D721Med (cell line): ENCODE measurements at regions not wholly inside any gene's neighbourhood (a gene's known extent, or its start where the extent isn't known, plus 50 kb on each side); places are given as distances from the start of the nearest gene placed in this dataset.

ENCODE experiments used
- DNase-seq: peaks from one replicate; pipeline ENCODE4 v3.0.0; 2011; ENCODE audit warnings: low spot score; ENCODE audit not compliant: insufficient read length
- FAIRE-seq: peaks from 2 replicates; lab custom pipeline; 2011; peaks lifted over from hg19 to GRCh38; lab: Jason Lieb, UNC
- CTCF ChIP-seq: IDR thresholded peaks from 2 replicates; pipeline ENCODE4 v1.5.1; 2012; ENCODE audit warnings: mild to moderate bottlenecking, control low read depth; ENCODE audit not compliant: insufficient read depth; ENCODE audit errors: missing control alignments

GRCh38 chr13:34078334-34078999, 260.5 kb downstream of the RFC3 start:
- no peak for FAIRE-seq
- DNase-seq, result no peak
- no peak for TF ChIP-seq CTCF

GRCh38 chr13:34085204-34085603, 267.3 kb downstream of the RFC3 start:
- DNase-seq (no peak), FAIRE-seq (no peak)
- TF ChIP-seq CTCF, result no peak

GRCh38 chr13:34086281-34086680, 268.3 kb downstream of the RFC3 start:
- no peak for FAIRE-seq
- DNase-seq, result no peak
- TF ChIP-seq CTCF, result no peak

GRCh38 chr13:34087791-34088190, 269.8 kb downstream of the RFC3 start:
- DNase-seq (no peak), FAIRE-seq (no peak)
- no peak for TF ChIP-seq CTCF

- no peak for TF ChIP-seq CTCF
- FAIRE-seq, result no peak
- no peak for DNase-seq
Measured at GRCh38 chr13:34103854-34104253, 285.9 kb downstream of the RFC3 start.

- FAIRE-seq (no peak), DNase-seq (no peak)
- TF ChIP-seq CTCF, result no peak
Measured at GRCh38 chr13:34104853-34105252, 286.9 kb downstream of the RFC3 start.

- DNase-seq, result no peak
- no peak for TF ChIP-seq CTCF
- FAIRE-seq, result no peak
Measured at GRCh38 chr13:34107806-34108205, 289.9 kb downstream of the RFC3 start.
